SK-N-SH (cell line): ENCODE measurements at regions not wholly inside any gene's neighbourhood (a gene's known extent, or its start where the extent isn't known, plus 50 kb on each side); places are given as distances from the start of the nearest gene placed in this dataset.

ENCODE experiments used
- CTCF ChIA-PET: fragments of 300-600, 350-600 bp; formaldehyde crosslinking; extraction: SDS; loops from one replicate; lab custom pipeline; 2021; lab: Yijun Ruan, JAX
- POLR2A ChIA-PET: fragments of 350-600 bp; sonication (Branson Sonifier 250); formaldehyde crosslinking; extraction: SDS; loops from one replicate; lab custom pipeline; 2020; ENCODE audit warnings: antibody characterized with exemption, inconsistent platforms; lab: Yijun Ruan, JAX
- DNase-seq: peaks from one replicate; pipeline ENCODE4 v3.0.0; 2012
- H2AFZ ChIP-seq: fragments of 200-600 bp; sonication (generic); 2 replicates; pipeline ENCODE4 v1.8.1; 2016; ENCODE audit warnings: antibody characterized with exemption, mild to moderate bottlenecking, low read depth
- H3F3A ChIP-seq: fragments of 200-600 bp; sonication (generic); replicated peaks from 2 replicates; pipeline ENCODE3; 2016; ENCODE audit warnings: antibody characterized with exemption, mild to moderate bottlenecking; ENCODE audit not compliant: insufficient read depth
- H3K27ac ChIP-seq, 2 experiments: fragments of 200-500 bp in 1 of 2; fragments of 200-600 bp in 1 of 2; sonication (Bioruptor generic) in 1 of 2; sonication (generic), shearing (Covaris generic) in 1 of 2; 2 replicates each; pipeline versions ENCODE4 v1.5.1 to v1.6.1; 2014 to 2016; ENCODE audit warnings: low read depth in 2 of 2, inconsistent platforms in 1 of 2, low read length in 1 of 2, mild to moderate bottlenecking in 1 of 2, mixed read lengths in 1 of 2
- H3K27me3 ChIP-seq: fragments of 200-600 bp; sonication (generic), shearing (Covaris generic); 2 replicates; pipeline ENCODE4 v1.6.1; 2016; ENCODE audit warnings: mixed run types; ENCODE audit not compliant: insufficient read depth
- H3K36me3 ChIP-seq, 2 experiments: fragments of 200-500 bp in 1 of 2; fragments of 200-600 bp in 1 of 2; sonication (Bioruptor generic) in 1 of 2; sonication (generic) in 1 of 2; replicated peaks in 1 of 2; 2 replicates each; pipeline versions ENCODE3 to v1.5.1; 2014 to 2016; ENCODE audit warnings: low read length in 1 of 2, mild to moderate bottlenecking in 1 of 2; ENCODE audit not compliant: insufficient read depth in 2 of 2, control insufficient read depth in 1 of 2
- H3K4me1 ChIP-seq, 2 experiments: fragments of 200-500 bp in 1 of 2; fragments of 200-600 bp in 1 of 2; sonication (Bioruptor generic) in 1 of 2; sonication (generic), shearing (Covaris generic) in 1 of 2; 2 replicates each; pipeline versions ENCODE4 v1.5.1 to v1.6.1; 2014 to 2016; ENCODE audit warnings: low read depth in 1 of 2, low read length in 1 of 2, mixed run types in 1 of 2; ENCODE audit not compliant: insufficient read depth in 2 of 2, control insufficient read depth in 1 of 2
- H3K4me2 ChIP-seq: fragments of 200-600 bp; sonication (generic), shearing (Covaris generic); 2 replicates; pipeline ENCODE4 v1.6.1; 2017; ENCODE audit warnings: mixed run types
- H3K4me3 ChIP-seq, 2 experiments: fragments of 200-500 bp in 1 of 2; fragments of 200-600 bp in 1 of 2; sonication (Bioruptor generic) in 1 of 2; sonication (generic), shearing (Covaris generic) in 1 of 2; 2 replicates each; pipeline versions ENCODE4 v1.5.1 to v1.8.1; 2014 to 2016; ENCODE audit warnings: low read depth in 2 of 2, inconsistent platforms in 1 of 2, low read length in 1 of 2, mild to moderate bottlenecking in 1 of 2, mixed read lengths in 1 of 2, moderate library complexity in 1 of 2
- H3K79me2 ChIP-seq: fragments of 200-600 bp; sonication (generic); 2 replicates; pipeline ENCODE4 v1.8.1; 2017; ENCODE audit warnings: mild to moderate bottlenecking; ENCODE audit not compliant: insufficient read depth
- H3K9ac ChIP-seq: fragments of 200-600 bp; sonication (generic); 2 replicates; pipeline ENCODE4 v1.6.1; 2017; ENCODE audit warnings: mixed run types
- H3K9me2 ChIP-seq: fragments of 200-600 bp; sonication (generic); 2 replicates; pipeline ENCODE4 v1.6.1; 2017; ENCODE audit warnings: mixed run types
- H3K9me3 ChIP-seq: fragments of 200-600 bp; sonication (generic); 2 replicates; pipeline ENCODE4 v1.6.1; 2017; ENCODE audit warnings: mixed run types, mild to moderate bottlenecking, moderate library complexity
- H4K20me1 ChIP-seq: fragments of 200-600 bp; sonication (generic); 2 replicates; pipeline ENCODE4 v1.6.1; 2017; ENCODE audit warnings: mild to moderate bottlenecking, mixed run types; ENCODE audit not compliant: insufficient read depth
- EZH2phosphoT487 ChIP-seq: fragments of 200-600 bp; sonication (generic); IDR thresholded peaks from 2 replicates; pipeline ENCODE4 v1.6.1; 2017; ENCODE audit warnings: low read depth, mixed run types, mild to moderate bottlenecking, antibody characterized with exemption, moderate library complexity, borderline replicate concordance
- GATA2 ChIP-seq: sonication (generic); formaldehyde crosslinking; IDR thresholded peaks from 2 replicates; pipeline ENCODE4 v1.5.0; 2020; ENCODE audit warnings: mild to moderate bottlenecking, missing genetic modification reagents
- RCOR1 ChIP-seq: fragments of 150-350 bp; IDR thresholded peaks from 2 replicates; pipeline ENCODE4 v1.6.1; 2017; ENCODE audit warnings: antibody characterized with exemption, low read length
- REST ChIP-seq: IDR thresholded peaks from 2 replicates; pipeline ENCODE4 v1.6.1; 2012; ENCODE audit warnings: mild to moderate bottlenecking, low read depth, low read length, moderate library complexity
- RXRA ChIP-seq: IDR thresholded peaks from 2 replicates; pipeline ENCODE4 v1.4.0; 2012; ENCODE audit warnings: low read depth, mild to moderate bottlenecking, borderline replicate concordance
- TEAD4 ChIP-seq: IDR thresholded peaks from 2 replicates; pipeline ENCODE4 v1.4.0; 2012; ENCODE audit warnings: mild to moderate bottlenecking, borderline replicate concordance; ENCODE audit not compliant: insufficient read depth
- USF2 ChIP-seq: fragments of 150-350 bp; IDR thresholded peaks from 2 replicates; pipeline ENCODE4 v1.6.1; 2017; ENCODE audit warnings: antibody characterized with exemption, low read length, low read depth, borderline replicate concordance
- WGBS: methylation state at CpG from one replicate; pipeline ENCODE4 v1.1.6; 2017; ENCODE audit warnings: low lambda C conversion rate; 5-methylcytosine and 5-hydroxymethylcytosine counted together

- 25% methylated on average over 4 of the region's 4 CpGs for WGBS
- POLR2A ChIA-PET = no interaction called here
- Histone ChIP-seq H3K4me3 (no peak overlapping the region), H4K20me1 (no peaks in the 10 kb centered on the region), H3F3A (no peaks in the 10 kb centered on the region), H3K9me2 (no peaks in the 10 kb centered on the region), H3K36me3 (no peaks in the 10 kb centered on the region), H3K27ac (no peak overlapping the region), H3K79me2 (no peaks in the 10 kb centered on the region), H2AFZ (no peak overlapping the region), H3K4me1 (no peaks in the 10 kb centered on the region), H3K27me3 (peaks cover 26% of the 10 kb centered on the region), H3K4me2 (no peak overlapping the region), H3K9ac (no peak overlapping the region), H3K9me3 (no peaks in the 10 kb centered on the region)
- DNase-seq = no peak
- TF ChIP-seq EZH2phosphoT487 (no peak), REST (no peak), RCOR1 (no peak), TEAD4 (no peak)
- CTCF ChIA-PET = no interaction called here
Observed at GRCh38 chr17:5798094-5798493, 213.8 kb upstream of the NLRP1 start.

- Histone ChIP-seq H3K27me3 (peaks cover 20% of the 10 kb centered on the region), H4K20me1 (no peaks in the 10 kb centered on the region), H3K9me3 (peaks cover 7% of the 10 kb centered on the region; the same call in 1 of the 2 replicates), H3K9me2 (no peaks in the 10 kb centered on the region), H3K27ac (no peak overlapping the region), H2AFZ (0 out of 2 replicates have a peak overlapping the region, but pooled peaks have one; percentile 29), H3K4me1 (no peaks in the 10 kb centered on the region), H3K36me3 (no peaks in the 10 kb centered on the region), H3K79me2 (no peaks in the 10 kb centered on the region), H3F3A (no peaks in the 10 kb centered on the region), H3K4me3 (no peak overlapping the region), H3K4me2 (no peak overlapping the region), H3K9ac (no peak overlapping the region)
- WGBS = 19% methylated on average over 9 of the region's 9 CpGs
- POLR2A ChIA-PET = no interaction called here
- CTCF ChIA-PET = no interaction called here
- DNase-seq = no peak
- TF ChIP-seq RXRA = no peak
- TF ChIP-seq USF2 = no peak
- no peak for TF ChIP-seq EZH2phosphoT487
- TF ChIP-seq GATA2 (CRISPR knock-in tag) = no peak
- no peak for TF ChIP-seq REST
Observed at GRCh38 chr17:5800131-5800530, 215.8 kb upstream of the NLRP1 start.
